CD4-positive, alpha-beta T cell treated with Interleukin-4 for 1 hour (primary cell): ENCODE measurements at regions not wholly inside any gene's neighbourhood (a gene's known extent, or its start where the extent isn't known, plus 50 kb on each side); places are given as distances from the start of the nearest gene placed in this dataset.

Source experiments
- DNase-seq, 2 donors: peaks; one replicate each; pipeline ENCODE4 v3.0.0-alpha.2; 2020 to 2022

GRCh38 chr15:87219650-87220615, 1036.6 kb downstream of the NTRK3 start:
- no peak for DNase-seq

DNA sequence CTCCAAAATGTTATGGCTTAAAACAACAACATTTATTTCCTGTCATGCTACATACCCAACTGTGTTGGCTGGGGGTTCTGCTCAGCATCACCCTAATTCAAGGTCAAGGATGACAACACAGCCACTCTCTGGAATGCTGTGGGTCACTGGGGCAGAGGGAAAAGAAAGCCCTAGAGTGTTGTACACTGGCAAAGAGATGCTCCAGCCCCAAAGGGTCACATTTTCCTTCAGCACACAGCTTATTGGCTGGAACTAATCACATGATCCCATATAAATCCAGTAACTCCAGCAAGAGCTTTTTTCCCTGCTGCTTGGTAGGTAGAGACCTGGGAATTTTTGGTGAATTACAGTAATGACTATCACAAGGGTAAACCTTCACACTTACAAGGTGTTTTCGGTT, 1041.4 kb downstream of the NTRK3 start:
- DNase-seq, result no peak

DNA sequence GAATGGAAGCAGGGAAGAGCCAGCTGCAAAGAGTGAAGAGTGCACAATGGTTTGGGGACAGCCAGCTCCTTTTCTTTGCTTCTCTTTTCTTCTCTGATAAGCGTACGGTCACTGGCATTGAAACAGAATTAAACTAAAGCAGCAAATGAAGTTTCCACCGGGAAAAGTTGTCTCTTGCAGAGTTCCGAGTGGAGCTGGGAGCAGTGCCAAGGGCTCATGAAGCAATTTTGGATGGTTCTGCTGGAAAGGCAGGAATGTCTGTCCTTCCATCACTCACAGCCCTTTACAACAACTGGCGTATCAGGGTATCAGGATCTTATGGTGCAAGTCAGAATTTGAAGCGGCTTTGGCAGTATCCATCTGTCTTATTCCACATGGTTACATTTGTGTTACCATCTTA, 1042.9 kb downstream of the NTRK3 start:
- DNase-seq, result no peak

DNA sequence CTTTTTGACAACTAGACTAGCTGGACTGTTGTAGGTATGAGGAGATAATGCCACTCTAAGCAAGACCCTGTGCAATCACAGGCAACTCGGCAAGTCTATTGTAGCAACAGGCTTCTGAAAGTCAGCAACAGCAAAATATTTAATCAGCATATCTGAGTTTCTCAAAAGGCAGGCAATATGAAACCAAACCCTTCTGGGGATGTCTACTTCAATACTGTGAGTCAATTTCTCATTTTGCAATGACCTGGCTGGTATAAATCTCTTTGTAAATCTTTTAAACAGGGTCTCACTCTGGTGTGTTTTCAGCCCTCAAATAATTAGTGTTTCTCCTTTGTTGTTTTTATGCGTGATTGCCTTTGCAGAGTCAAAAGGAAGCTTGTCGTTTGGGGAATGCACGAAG, 1044.5 kb downstream of the NTRK3 start:
- no peak for DNase-seq

- DNase-seq, result no peak
Observed at GRCh38 chr15:87211547-87211946, 1045.0 kb downstream of the NTRK3 start.

- DNase-seq, result no peak
Observed at GRCh38 chr15:87209891-87210689, 1046.4 kb downstream of the NTRK3 start.

DNA sequence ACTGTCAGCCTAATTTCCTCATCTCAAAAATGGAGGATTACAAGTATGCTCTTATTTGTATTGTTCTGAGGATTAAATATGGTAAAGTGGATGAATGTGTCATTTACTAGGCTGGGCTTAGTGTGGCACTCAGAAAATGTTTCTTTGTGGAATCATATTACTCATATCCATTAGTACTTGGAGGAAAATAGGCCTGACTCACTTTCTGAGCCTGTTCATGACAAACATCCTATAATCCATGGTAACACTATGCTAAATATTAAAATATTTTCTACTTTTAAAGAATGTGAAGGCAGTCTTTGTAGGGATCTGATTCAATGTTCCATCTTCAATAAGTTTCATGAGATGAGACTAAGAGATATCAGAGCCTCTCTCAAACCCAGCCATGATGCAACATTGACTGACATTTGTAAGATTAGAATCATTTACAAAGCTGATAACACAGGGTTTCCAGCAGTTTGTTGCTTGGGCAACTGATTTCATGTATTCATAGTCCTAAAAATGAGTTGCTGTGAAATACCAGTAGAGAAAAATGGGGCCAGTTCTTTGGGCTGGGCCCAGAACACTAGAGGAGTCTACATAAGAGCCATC, 1048.5 kb downstream of the NTRK3 start:
- no peak for DNase-seq

DNA sequence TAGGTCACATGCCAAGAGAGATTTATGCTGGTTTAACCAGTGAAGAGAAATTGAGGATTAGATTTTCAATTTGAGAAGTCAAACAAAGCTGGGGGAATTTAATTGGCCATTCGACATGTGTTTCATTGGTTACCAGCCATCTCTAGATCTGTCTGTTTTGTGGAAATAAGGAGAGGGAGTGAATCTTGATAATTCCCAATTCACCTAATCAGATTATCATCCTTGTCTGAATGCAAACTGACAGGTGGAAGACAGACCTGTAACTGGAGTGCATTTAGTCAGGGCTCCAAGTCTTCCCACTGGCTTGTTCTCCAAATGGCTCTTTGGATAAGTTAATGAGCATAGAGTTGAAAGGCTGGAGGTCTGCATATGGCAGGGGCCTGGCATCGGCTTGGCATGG, 1049.3 kb downstream of the NTRK3 start:
- DNase-seq, result no peak

DNA sequence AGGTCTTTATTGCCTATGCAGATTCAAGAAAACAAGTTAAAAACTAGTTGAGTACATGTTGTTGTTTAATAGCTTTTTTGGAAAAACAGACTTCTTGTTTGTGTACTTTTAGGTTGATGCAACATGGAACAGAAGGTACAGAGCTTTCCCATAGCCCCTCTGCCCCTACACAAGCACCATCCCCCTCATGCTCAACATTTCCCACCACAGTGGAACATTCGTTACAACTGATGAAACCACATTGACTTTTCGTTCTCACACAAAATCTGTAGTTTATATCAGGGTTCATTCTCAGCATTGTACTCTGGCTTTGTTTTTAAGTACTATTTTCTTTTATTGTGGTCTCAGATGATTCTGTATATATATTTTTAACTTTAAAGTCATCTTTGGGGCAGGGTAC, 1054.6 kb downstream of the NTRK3 start:
- DNase-seq, result no peak

DNA sequence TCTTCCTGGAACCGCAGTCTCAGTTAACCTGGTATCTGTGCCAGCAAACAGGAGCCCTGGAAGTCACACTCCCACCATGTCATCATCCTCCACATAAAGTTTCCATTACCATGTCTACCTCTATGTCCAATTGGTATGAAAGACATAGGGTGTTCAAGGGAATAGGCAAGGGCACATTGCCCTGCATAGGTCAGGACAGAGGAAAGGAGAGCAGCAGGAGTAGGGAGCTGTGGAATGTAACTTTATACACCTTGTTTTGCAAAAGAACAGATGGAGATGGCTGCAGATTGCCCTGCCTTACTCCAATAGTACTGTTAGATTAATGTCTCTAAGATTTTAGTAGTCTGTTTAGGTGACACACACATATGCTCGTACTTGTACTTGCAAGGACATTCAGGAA, 1056.4 kb downstream of the NTRK3 start:
- no peak for DNase-seq

- DNase-seq, result no peak
Observed at GRCh38 chr15:87197981-87198380, 1058.6 kb downstream of the NTRK3 start.

GRCh38 chr15:87196498-87196897, 1060.0 kb downstream of the NTRK3 start:
- no peak for DNase-seq

- no peak for DNase-seq
Observed at GRCh38 chr15:87193481-87193880, 1063.1 kb downstream of the NTRK3 start.

- DNase-seq, result no peak
Observed at GRCh38 chr15:87167706-87168105, 1088.0 kb downstream of the AGBL1 start.

DNA sequence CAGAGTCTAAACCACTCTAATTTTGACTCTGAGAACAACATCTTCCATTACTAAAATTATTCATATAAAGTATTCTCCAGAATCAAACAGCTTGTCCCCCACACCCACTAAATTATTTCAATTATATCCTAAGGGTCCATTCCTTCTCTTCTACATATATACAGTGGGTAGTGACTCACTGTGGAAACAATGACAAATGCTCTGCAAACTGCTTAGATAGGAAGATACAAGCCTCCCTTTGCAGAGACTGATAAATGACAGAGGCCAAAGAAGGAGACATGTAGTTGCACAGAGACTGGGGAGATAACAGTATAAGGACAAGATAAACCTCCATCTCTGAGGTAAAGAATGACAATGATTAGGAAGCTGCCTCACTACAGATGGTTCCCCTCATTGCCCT, 1087.4 kb downstream of the AGBL1 start:
- DNase-seq, result no peak

DNA sequence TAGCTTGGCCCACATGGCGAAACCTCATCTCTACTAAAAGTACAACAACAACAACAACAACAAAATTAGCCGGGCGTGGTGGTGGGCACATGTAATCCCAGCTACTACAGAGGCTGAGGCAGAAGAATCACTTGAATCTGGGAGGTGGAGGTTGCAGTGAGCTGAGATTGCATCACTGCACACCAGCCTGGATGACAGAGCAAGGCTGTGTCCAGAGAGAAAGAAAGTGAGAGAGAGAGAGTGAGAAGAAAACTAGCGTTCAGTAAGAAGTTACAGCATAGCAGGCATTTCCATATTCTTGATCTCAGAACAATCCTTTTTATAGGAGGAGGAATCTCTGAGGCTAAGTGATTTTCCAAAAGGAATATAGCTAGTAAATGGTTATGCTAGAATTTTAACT, 1076.1 kb downstream of the AGBL1 start:
- no peak for DNase-seq

DNA sequence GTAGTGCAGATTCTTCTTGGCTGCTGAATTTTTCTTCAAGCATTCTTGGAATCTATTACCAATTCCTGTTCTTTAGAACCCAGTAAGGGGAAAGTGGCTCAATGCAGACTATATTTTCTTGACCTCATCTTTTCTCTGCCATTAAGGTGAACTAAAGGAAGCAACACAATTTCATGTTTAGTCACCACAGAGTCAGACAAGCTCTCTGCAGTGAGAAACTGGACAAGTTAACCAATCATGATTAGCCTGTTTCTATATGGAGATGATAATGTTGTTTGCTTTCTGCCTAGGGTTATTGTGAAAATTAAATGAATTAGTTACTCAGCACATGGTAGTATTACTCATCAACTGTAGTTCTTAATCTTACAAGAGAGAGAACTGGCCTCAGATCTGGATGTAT, 1075.1 kb downstream of the AGBL1 start:
- DNase-seq, result no peak

- DNase-seq, result no peak
Observed at GRCh38 chr15:87151202-87151748, 1071.6 kb downstream of the AGBL1 start.

DNA sequence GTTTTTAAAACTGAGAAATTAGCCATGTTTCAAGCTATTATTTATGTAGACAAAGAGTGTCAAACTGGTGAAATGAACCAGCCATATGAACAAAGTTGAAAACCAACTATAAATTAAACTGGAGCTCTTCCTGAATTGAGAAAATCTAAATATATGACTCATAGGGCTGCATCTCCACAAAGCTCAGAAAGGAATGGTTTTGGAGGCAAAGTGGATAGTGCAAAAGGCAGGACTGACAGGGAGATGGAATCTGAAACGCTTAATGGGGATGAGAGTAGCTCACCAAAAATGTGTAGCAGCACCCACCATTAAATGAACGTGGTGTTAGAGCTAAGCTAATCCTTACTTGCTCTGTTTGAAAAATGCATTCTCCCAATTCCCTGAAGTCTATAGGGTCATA, 1066.0 kb downstream of the AGBL1 start:
- DNase-seq, result no peak

GRCh38 chr15:87144775-87145174, 1065.1 kb downstream of the AGBL1 start:
- no peak for DNase-seq

- DNase-seq, result no peak
Observed at GRCh38 chr15:87142096-87142495, 1062.4 kb downstream of the AGBL1 start.

DNA sequence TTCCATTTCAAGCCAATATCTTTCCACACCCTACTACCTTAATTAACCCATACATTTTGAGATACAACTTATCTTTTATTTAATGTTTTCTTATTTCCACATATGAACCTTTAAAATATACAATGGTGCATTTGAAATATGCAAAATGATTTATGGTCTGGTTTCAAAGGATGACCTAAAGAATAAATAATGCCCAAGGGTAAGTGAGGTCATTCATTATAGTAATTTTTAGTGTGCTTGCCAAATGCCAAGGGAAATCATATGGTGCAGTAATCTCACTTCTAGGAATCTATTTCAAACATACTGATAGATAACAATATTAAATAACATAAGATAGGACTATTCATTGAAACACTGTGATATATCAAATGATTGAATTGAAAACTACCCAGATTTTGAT, 1055.4 kb downstream of the AGBL1 start:
- no peak for DNase-seq

GRCh38 chr15:87133704-87134103, 1054.0 kb downstream of the AGBL1 start:
- no peak for DNase-seq
